22Rv1 (cell line): ENCODE measurements at regions not wholly inside any gene's neighbourhood (a gene's known extent, or its start where the extent isn't known, plus 50 kb on each side); places are given as distances from the start of the nearest gene placed in this dataset.

Source experiments
- H3K27ac ChIP-seq: fragments of 450-650 bp; 2 replicates; pipeline ENCODE4 v1.5.1; 2017
- ZFX ChIP-seq: fragments of 450-650 bp; IDR thresholded peaks from 2 replicates; pipeline ENCODE4 v1.6.1; 2017; ENCODE audit warnings: antibody characterized with exemption, borderline replicate concordance
- TF ChIP-seq, protein P1 (sequence below): fragments of 450-650 bp; IDR thresholded peaks from 2 replicates; pipeline ENCODE4 v1.5.1; 2017; ENCODE audit warnings: mild to moderate bottlenecking

DNA sequence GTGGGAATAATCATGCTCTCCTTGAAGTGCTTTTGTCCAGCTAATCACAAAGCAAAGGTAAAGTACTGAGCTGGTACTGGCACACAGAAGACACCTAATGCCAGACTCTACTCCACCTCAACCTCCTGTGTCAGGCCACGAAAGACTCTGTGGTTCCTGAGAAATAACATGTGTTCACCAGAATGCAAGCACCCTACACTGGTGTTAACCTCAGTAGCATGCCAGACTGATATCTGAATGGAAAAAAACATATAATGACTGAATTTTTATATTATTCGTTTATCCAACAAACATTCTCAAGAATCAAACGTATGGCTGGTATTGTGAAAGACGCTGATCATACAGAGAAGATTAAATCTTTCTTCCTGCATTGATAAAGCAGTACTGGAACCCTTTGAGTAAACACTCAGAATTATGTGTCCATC is 97.1 kb upstream of the IFNE start:
- no peak overlapping the region for H3K27ac ChIP-seq
- TF ChIP-seq, protein P1, sequence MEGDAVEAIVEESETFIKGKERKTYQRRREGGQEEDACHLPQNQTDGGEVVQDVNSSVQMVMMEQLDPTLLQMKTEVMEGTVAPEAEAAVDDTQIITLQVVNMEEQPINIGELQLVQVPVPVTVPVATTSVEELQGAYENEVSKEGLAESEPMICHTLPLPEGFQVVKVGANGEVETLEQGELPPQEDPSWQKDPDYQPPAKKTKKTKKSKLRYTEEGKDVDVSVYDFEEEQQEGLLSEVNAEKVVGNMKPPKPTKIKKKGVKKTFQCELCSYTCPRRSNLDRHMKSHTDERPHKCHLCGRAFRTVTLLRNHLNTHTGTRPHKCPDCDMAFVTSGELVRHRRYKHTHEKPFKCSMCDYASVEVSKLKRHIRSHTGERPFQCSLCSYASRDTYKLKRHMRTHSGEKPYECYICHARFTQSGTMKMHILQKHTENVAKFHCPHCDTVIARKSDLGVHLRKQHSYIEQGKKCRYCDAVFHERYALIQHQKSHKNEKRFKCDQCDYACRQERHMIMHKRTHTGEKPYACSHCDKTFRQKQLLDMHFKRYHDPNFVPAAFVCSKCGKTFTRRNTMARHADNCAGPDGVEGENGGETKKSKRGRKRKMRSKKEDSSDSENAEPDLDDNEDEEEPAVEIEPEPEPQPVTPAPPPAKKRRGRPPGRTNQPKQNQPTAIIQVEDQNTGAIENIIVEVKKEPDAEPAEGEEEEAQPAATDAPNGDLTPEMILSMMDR = no peak
- no peak for TF ChIP-seq ZFX

DNA sequence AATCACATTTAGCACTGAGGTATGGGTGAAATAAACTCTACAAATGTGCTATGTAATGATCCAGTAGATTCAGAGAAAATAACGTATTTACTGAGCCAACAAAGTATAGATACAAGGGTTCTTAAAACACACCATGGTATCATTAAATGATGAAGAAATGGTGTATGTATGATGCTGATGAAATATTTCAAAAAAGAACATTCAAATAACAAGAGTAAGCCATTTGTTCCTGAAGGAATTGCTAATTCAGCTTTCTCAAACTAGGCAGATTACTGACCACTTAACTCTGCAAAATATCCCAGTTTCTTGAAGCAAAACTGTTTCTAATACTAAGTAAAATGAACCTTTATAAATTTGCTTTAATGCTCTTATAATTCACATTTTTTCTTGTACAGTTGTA is 97.6 kb upstream of the IFNE start:
- TF ChIP-seq ZFX = no peak
- TF ChIP-seq, protein P1 = no peak
- no peak overlapping the region for H3K27ac ChIP-seq

DNA sequence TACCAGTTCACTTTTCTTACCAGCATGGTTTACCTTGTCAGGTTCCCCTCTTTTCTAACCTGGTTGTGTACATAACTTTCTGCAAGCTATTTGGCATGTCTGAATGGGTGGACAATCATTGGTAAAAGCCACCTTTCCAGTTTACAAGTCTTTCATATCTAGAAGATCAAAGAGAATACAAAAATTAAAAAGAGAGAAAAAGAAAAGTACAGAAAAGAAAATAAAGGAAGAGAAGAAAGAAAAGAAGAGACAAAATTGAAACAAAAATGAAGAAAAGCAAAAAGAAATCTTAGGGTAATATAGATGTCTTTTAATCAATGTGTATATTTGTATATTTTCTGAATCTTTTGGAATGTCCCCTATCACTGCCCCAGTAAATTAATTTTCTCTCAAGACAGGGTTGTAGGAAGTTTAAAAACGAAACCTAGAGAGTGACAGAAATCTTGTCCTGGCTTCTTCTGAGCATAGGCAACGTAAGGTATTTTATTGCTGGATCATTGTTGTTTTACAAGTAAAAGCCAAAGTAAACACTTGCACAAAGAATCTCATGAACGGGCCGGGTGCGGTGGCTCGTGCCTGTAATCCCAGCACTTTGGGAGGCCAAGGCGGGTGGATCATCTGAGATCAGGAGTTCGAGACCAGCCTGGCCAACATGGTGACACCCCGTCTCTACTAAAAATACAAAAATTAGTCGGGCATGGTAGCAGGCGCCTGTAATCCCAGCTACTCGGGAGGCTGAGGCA is 98.7 kb upstream of the IFNE start:
- H3K27ac ChIP-seq = no peak overlapping the region
- TF ChIP-seq ZFX = no peak
- TF ChIP-seq, protein P1 = no peak

DNA sequence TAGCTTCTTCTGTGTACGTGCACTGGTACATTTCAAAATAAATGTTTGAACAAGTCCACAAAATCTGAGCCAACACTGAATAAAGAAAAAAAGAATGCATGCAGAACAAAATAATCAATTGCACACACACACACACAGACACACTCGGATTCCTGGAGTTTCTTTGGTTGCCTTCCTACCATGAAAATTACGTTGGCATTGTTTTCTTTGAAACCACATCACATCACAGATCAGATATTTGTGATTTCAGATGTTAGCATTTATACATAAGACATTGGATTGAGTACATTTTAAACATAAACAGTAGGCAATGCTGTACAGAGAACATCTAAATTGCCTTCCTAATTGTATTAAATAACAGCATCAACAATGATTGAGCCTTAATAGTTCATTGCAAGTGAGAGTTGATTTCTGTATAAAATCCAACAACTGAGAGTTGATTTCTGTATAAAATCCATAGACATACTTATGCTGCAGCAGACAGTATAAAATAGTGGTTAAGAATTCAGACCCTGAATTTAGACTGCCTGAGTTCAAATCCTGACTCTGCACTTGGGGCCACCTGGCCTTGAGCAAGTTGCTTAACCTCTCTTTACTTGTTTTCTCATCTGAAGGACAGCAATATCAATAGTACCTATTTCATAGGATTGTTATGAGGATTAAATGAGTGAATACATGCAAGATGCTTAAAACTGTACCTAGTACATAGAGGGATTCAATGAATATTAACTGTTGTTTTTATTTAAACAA is 101.7 kb upstream of the IFNE start:
- TF ChIP-seq, protein P1 = no peak
- no peak for TF ChIP-seq ZFX
- no peak overlapping the region for H3K27ac ChIP-seq

DNA sequence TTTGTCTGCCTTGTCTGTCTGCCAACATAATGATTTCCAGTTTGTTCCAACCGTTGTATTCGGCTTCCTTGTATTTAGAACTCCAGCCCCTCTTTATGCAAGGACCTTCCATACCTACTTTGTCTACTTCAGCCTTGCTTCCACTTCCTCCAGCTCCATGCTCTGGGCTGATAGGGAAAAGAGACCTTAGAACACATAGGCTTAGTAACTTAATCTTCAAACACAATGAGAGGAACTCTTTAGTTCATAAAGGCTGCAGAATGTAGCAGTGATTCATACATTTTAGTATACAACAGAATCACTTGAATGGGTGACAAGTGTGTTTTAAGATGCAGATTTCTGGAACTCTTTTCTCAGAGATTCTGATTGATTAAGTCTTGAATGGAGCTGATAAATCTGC is 102.8 kb upstream of the IFNE start:
- TF ChIP-seq ZFX = no peak
- TF ChIP-seq, protein P1 = no peak
- no peak overlapping the region for H3K27ac ChIP-seq

DNA sequence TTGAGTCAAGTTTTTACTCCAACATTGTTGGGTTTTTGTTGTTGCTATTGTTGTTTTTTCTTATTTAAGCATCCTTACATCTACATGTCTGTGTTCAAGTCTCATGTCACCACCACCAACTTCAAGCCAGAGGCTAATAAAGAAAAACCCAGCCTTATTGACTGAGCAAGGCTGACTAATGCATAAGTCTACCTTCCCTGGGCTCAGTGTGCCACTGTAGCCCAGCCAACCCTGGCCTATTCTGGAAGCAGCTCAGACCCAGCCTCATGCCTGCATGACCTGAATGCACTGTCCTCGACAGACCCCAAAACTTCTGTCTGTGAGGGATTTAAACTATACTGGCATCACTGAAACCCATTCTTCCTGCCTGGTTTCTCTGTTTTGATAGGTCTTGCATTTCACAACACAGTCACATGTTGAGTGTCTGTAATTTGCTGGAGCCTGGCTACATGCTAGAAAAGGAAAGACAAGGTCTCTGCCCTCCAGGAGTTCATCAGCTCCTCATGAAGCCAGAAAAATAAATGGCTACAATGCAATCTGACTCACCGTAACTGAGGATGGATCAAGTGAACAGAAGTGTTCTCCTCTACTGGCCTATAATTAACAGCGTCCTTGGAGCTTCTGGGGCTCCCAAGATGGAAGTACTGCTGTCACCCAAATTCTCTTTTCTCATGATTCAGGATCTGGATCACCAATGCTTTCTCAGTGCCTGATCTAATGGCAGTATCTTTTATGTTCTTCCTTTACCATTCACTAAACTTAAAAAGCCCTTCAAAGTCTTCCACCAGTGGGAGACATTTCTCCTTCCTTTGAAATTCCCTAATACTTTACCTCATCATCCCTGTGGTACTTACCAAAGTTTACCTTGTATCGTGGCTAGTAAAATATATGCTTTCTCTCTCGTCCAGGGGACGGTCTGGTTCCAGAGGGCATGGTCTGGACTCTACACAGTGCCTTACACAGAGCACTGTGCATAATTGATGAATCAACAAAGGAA is 103.9 kb upstream of the IFNE start:
- H3K27ac ChIP-seq = no peak overlapping the region
- TF ChIP-seq ZFX = no peak
- TF ChIP-seq, protein P1 = no peak
